IPS-NIHi11 (cell line): ENCODE measurements at regions not wholly inside any gene's neighbourhood (a gene's known extent, or its start where the extent isn't known, plus 50 kb on each side); places are given as distances from the start of the nearest gene placed in this dataset.

Source experiments
- DNase-seq: peaks from one replicate; pipeline ENCODE4 v3.0.0; 2012; ENCODE audit warnings: mixed read lengths, low spot score

GRCh38 chr14:98834119-98834518 lies 437.9 kb downstream of the BCL11B start:
- DNase-seq = no peak

- no peak for DNase-seq
Observed at GRCh38 chr14:98835051-98835824, 436.8 kb downstream of the BCL11B start.

DNA sequence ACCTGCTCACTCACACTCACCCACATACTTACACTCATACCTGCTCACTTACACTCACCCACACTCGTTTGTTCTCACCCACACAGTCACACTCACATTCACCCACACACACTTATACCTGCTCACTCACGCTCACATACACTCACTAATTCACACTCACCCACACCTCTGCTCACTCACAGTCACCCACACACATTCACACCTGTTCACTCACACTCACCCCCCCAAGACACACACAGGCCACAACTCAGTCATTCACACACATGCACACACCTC lies 436.2 kb downstream of the BCL11B start:
- no peak for DNase-seq

DNA sequence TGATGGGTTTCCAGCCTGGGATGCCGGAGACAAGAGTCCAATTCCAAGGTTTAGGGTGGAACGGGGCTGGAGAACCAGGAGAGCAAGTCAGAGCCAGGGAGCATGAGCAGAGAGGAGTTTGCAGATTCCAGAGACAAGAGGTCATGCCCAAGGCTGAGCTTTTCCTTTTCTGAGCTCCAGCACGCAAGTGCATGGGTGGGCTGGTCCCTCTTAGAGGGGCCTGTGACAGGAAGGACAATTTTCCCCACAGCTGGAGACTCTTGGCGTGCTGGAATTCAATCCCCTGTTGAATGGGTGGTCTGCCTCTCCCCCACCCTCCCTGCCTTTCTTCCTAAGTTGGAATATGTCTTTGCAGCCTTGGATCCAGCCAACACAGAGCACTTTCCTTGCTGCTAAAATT lies 431.9 kb downstream of the BCL11B start:
- no peak for DNase-seq

GRCh38 chr14:98840511-98840910 lies 431.5 kb downstream of the BCL11B start:
- DNase-seq = no peak

- no peak for DNase-seq
Observed at GRCh38 chr14:98844456-98844855, 427.5 kb downstream of the BCL11B start.

DNA sequence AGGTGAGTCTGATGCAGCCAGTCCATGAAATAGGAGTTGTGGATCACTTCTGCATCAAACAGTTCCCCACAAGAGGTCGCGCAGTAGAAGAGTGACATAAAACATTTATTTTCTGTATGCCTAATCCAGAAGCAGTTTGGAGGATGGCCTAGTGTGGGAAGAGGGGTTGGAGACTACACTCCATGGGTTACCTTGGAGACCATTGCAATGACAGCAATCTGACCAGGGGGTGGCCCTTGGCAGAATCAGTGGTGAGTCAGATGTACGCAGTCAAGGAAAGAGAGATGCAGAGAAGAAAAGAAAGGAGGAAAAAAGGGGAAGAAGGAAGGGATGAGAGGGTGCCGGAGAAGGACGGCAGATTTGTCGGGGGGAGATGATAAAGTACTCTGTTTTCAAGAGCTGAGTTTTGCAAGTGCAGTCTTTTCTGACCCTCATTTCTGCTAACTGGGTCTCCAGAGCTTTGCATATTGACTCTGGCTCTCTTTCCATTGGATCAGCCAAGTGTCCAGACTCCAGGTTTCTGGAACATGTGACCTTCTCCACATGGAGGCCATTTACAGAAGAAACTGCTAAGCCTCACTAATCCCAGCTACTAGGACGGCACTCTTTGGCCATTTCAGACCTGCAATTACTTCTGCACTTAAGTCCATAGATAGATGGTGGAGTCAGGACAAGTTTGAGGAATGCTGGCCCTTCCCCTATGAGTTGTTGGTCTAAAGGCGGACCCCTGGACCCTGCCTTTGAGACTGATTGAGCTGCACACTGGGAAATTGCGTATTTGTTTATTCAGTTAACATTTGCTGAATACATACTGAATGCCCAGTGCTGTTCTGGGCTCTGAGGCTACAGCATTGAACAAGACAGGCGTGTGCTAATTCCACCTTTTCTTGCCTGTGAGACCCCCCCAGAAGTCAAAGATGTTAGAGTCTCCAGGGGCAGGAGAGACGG lies 424.2 kb downstream of the BCL11B start:
- no peak for DNase-seq

- DNase-seq = no peak
Observed at GRCh38 chr14:98853063-98853729, 418.8 kb downstream of the BCL11B start.

- no peak for DNase-seq
Observed at GRCh38 chr14:98855926-98856715, 415.9 kb downstream of the BCL11B start.

GRCh38 chr14:98858158-98858557 lies 413.8 kb downstream of the BCL11B start:
- no peak for DNase-seq

DNA sequence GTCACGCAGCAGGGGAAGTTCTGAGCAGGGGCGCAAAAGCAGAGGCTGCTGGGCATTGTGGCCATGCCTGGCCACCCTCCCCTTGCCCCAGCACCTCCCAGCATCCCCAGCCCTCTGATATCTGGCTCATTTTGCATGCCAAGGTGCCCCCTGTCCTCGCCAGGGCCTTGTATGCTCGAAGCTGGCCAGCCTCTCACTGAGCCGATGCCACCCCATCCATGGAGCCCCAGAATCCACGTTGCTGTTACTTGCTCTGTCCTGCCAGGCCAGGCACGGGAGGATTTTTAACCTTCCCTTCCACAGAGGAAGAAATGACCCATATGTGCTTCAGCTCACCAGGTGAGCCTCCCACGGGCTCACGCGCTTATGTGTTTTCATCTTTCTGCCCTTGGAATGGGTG lies 413.4 kb downstream of the BCL11B start:
- no peak for DNase-seq

DNA sequence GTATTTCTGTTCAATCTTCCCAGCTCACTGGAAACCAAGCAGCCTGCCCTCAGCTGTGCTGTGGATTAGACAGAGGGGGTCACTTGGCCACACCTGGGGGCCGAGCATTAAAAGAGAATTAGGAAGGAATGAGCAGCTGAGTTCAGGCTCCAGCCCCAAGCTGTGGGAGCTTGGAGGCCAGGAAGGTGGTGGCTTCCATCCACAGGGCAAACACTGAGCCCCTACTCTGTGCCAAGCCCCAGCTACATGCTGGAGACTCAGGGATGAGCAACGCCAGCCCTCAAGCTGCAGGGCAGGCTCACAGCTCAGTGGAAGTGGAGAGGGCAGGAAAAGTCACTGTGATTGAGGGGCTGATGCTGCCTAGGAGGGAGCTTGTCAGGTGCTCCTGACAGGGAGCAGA lies 412.7 kb downstream of the BCL11B start:
- DNase-seq = no peak

DNA sequence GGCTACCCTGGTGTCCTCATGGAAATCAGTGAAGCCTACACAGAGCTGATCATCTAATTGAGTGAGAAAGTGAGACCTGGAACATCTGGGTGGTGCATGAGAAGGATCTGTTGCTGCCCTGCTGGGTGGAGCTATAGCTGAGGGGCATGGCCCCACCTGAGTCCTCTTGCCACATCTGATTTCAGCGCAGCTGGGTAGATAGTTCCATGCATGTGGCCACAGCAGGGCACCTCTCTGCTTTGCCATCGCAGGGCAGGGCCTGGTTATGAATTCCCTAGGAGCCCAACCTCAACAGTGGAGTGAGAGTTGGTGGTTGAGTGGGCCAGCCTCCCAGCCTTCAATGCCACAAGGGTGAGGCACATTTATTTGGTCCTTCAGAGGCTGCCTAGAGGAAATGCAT lies 407.8 kb downstream of the BCL11B start:
- no peak for DNase-seq

DNA sequence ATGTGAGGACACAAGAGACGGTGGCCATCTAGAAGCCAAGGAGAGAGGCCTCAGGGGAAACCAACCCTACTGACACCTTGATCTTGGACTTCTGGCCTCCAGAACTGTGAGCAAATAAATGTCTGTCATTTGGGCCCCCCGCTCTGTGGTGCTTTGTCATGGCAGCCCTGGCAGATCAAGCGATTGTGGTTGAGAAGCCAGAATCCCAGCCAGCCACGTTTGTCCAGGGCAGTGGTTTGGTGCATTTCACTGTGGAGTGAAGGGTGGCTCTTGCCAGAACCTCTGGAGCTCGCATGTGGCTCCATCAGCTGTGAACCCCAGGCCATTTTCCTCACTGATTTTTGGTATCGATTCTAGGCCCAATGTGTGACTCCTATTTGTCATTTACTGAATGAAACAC lies 404.9 kb downstream of the BCL11B start:
- no peak for DNase-seq

GRCh38 chr14:98867726-98868125 lies 404.3 kb downstream of the BCL11B start:
- DNase-seq = no peak

DNA sequence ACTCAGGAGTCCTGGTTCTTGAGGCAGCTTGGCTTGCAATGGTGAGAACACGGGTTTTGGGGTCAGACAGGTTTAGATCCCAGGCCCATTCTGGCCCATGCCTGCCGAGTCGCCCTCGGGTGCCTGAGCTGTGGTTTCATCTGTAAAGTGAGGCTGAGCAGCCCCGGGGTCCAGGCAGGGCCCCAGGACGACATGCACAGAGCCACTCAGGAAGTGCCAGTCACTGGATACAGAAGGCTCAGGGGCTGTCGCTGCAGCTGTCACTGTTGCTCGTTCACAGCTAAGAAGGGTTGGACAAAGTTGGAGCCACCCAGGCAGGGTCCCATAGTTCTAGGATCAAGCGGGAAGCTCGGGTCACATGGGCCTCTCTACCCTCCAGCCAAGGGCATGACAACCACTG lies 403.1 kb downstream of the BCL11B start:
- no peak for DNase-seq

- no peak for DNase-seq
Observed at GRCh38 chr14:98871796-98872195, 400.2 kb downstream of the BCL11B start.

GRCh38 chr14:98877065-98877464 lies 394.9 kb downstream of the BCL11B start:
- no peak for DNase-seq

- DNase-seq = no peak
Observed at GRCh38 chr14:98878282-98878681, 393.7 kb downstream of the BCL11B start.

- no peak for DNase-seq
Observed at GRCh38 chr14:98886982-98887381, 385.0 kb downstream of the BCL11B start.

GRCh38 chr14:98888281-98888680 lies 383.7 kb downstream of the BCL11B start:
- no peak for DNase-seq
